Hepatocyte (in vitro differentiated cells): ENCODE measurements at regions not wholly inside any gene's neighbourhood (a gene's known extent, or its start where the extent isn't known, plus 50 kb on each side); places are given as distances from the start of the nearest gene placed in this dataset.

Experiments
- DNase-seq: peaks from one replicate; pipeline ENCODE4 v3.0.0-alpha.2; 2016; ENCODE audit warnings: low spot score
- H2AFZ ChIP-seq: fragments of 200-600 bp; sonication (generic); 2 replicates; pipeline ENCODE4 v1.6.0; 2016; ENCODE audit warnings: antibody characterized with exemption, mild to moderate bottlenecking
- H3K27ac ChIP-seq: fragments of 200-600 bp; sonication (generic); 2 replicates; pipeline ENCODE4 v1.5.1; 2016; ENCODE audit warnings: mild to moderate bottlenecking
- H3K27me3 ChIP-seq: fragments of 200-600 bp; sonication (generic); 2 replicates; pipeline ENCODE4 v1.6.1; 2016
- H3K36me3 ChIP-seq: fragments of 200-600 bp; sonication (generic); replicated peaks from 2 replicates; pipeline ENCODE4 v1.5.1; 2016; ENCODE audit warnings: low read depth; ENCODE audit not compliant: insufficient read depth
- H3K4me1 ChIP-seq: fragments of 200-600 bp; sonication (generic); 2 replicates; pipeline ENCODE4 v1.5.1; 2016; ENCODE audit warnings: mild to moderate bottlenecking, moderate library complexity; ENCODE audit not compliant: insufficient read depth
- H3K4me2 ChIP-seq: fragments of 200-600 bp; sonication (generic); 2 replicates; pipeline ENCODE4 v1.6.0; 2016
- H3K4me3 ChIP-seq: fragments of 200-600 bp; sonication (generic); 2 replicates; pipeline ENCODE4 v1.5.1; 2016; ENCODE audit warnings: mild to moderate bottlenecking
- H3K79me2 ChIP-seq: fragments of 200-600 bp; sonication (generic); 2 replicates; pipeline ENCODE4 v1.6.0; 2017; ENCODE audit warnings: mild to moderate bottlenecking
- H3K9me2 ChIP-seq: fragments of 200-600 bp; sonication (generic); replicated peaks from 2 replicates; pipeline ENCODE4 v1.6.0; 2017; ENCODE audit warnings: mild to moderate bottlenecking; ENCODE audit not compliant: insufficient read depth
- H3K9me3 ChIP-seq: fragments of 200-600 bp; sonication (generic); 2 replicates; pipeline ENCODE4 v1.5.1; 2016; ENCODE audit warnings: low read depth, mild to moderate bottlenecking
- H4K20me1 ChIP-seq: fragments of 200-600 bp; sonication (generic); 2 replicates; pipeline ENCODE4 v1.6.0; 2016; ENCODE audit warnings: mild to moderate bottlenecking; ENCODE audit not compliant: insufficient read depth, poor library complexity, severe bottlenecking
- EZH2 ChIP-seq: fragments of 200-600 bp; sonication (generic); IDR thresholded peaks from 2 replicates; pipeline ENCODE4 v1.6.1; 2016; ENCODE audit warnings: antibody characterized with exemption, mild to moderate bottlenecking, borderline replicate concordance
- EZH2phosphoT487 ChIP-seq: fragments of 200-600 bp; sonication (generic); IDR thresholded peaks from one replicate; pipeline ENCODE4 v1.6.1; 2018; ENCODE audit warnings: antibody characterized with exemption, mild to moderate bottlenecking, low read depth, moderate library complexity; ENCODE audit not compliant: unreplicated experiment, severe bottlenecking
- WGBS: methylation state at CpG from one replicate; pipeline ENCODE4 v1.1.6; 2016; ENCODE audit warnings: low lambda C conversion rate; ENCODE audit errors: missing lambda C conversion rate; 5-methylcytosine and 5-hydroxymethylcytosine counted together
- TF ChIP-seq, protein P1 (sequence below): fragments of 200-600 bp; sonication (generic); IDR thresholded peaks from 2 replicates; pipeline ENCODE4 v1.5.1; 2016; ENCODE audit warnings: antibody characterized with exemption, mild to moderate bottlenecking; ENCODE audit not compliant: poor library complexity

DNA sequence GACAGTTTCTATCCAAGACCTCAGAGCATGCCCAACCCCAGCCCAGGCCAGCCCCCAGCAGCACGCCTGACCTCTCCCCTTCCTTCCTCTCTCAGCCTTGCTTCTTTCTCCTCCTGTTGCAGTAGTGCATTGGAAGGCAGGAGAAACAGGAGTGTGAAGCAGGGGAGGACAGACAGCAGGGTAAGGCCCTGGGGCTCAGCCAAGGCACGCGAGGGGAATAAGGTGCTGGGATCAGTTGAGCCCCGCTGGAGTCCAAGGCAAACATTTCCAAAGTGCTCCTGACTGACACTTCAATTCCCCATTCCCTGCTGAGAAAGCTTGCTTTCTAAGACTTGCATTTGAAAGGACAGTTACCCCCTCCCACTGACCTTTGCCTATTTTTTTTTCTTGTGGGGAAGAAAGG is 73.1 kb upstream of the OLFM4 start:
- Histone ChIP-seq H3K4me1 (no peaks in the 10 kb centered on the region), H4K20me1 (no peaks in the 10 kb centered on the region), H3K9me2 (no peaks in the 10 kb centered on the region), H3K4me3 (no peak overlapping the region), H3K4me2 (no peak overlapping the region), H3K79me2 (no peaks in the 10 kb centered on the region), H2AFZ (no peak overlapping the region), H3K36me3 (no peaks in the 10 kb centered on the region), H3K27me3 (peaks cover 3% of the 10 kb centered on the region), H3K27ac (no peak overlapping the region), H3K9me3 (no peaks in the 10 kb centered on the region)
- no peak for DNase-seq
- WGBS, result 43% methylated on average over 4 of the region's 4 CpGs
- no peak for TF ChIP-seq EZH2phosphoT487
- TF ChIP-seq, protein P1, sequence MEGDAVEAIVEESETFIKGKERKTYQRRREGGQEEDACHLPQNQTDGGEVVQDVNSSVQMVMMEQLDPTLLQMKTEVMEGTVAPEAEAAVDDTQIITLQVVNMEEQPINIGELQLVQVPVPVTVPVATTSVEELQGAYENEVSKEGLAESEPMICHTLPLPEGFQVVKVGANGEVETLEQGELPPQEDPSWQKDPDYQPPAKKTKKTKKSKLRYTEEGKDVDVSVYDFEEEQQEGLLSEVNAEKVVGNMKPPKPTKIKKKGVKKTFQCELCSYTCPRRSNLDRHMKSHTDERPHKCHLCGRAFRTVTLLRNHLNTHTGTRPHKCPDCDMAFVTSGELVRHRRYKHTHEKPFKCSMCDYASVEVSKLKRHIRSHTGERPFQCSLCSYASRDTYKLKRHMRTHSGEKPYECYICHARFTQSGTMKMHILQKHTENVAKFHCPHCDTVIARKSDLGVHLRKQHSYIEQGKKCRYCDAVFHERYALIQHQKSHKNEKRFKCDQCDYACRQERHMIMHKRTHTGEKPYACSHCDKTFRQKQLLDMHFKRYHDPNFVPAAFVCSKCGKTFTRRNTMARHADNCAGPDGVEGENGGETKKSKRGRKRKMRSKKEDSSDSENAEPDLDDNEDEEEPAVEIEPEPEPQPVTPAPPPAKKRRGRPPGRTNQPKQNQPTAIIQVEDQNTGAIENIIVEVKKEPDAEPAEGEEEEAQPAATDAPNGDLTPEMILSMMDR, result no peak
- TF ChIP-seq EZH2, result no peak

DNA sequence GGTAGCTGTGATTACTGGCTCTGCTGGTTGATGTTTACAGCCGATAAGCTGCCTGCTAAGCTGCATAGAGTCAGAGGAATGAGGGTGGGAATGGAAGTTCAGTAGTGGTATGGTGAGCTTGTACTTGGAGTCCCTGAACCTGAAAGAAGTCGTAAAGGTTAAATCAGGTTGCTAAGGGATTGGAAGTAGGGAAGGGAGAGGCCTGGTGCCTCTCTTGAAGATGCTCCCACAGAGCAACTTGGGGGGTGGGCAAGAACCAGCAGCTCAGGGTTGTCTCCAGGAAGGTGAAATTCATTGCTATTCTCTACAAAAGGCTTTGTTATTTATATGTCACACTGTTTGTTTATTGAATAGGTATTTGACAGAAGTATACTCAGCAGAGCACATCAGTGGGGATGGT is 73.8 kb upstream of the OLFM4 start:
- no peak overlapping the region for H3K27ac ChIP-seq
- H2AFZ ChIP-seq, result no peak overlapping the region
- H3K4me1 ChIP-seq, result no peaks in the 10 kb centered on the region
- H3K36me3 ChIP-seq, result no peaks in the 10 kb centered on the region
- H3K9me3 ChIP-seq, result no peaks in the 10 kb centered on the region
- WGBS, result 20% methylated on average over 2 of the region's 2 CpGs
- no peaks in the 10 kb centered on the region for H3K9me2 ChIP-seq
- H4K20me1 ChIP-seq, result no peaks in the 10 kb centered on the region
- H3K27me3 ChIP-seq, result peaks cover 3% of the 10 kb centered on the region
- no peaks in the 10 kb centered on the region for H3K79me2 ChIP-seq
- H3K4me2 ChIP-seq, result no peak overlapping the region
- DNase-seq, result no peak
- TF ChIP-seq EZH2phosphoT487 (no peak), EZH2 (no peak)
- TF ChIP-seq, protein P1, result no peak
- H3K4me3 ChIP-seq, result no peak overlapping the region

DNA sequence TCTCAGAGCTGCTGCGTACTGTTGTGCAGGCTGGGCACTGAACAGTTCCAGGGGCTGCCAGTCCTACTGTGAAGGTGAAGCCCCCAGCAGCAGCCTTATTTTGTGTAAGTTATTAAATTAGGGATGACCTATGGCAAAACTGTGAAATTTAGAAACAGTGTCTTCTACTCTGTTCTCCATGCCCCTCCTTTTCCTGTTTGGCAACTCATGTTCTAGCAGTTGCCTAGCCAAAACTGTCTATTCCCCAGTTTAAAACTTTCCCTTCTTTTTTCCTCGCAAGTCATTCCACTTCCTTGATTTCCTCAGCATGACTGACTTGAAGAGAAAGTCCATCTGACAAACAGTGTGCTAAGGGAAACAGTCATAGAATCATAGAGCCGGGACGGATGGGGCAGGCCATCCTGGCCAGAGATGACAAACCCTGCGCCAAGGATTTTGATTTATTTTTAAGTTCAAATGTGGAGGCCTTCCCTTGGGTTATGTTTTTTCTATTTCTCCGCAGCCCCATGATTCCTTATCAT is 78.1 kb upstream of the OLFM4 start:
- no peak overlapping the region for H3K27ac ChIP-seq
- H2AFZ ChIP-seq, result no peak overlapping the region
- H3K36me3 ChIP-seq, result no peaks in the 10 kb centered on the region
- H3K79me2 ChIP-seq, result no peaks in the 10 kb centered on the region
- WGBS, result 88% methylated on average over 6 of the region's 6 CpGs
- DNase-seq, result no peak
- H4K20me1 ChIP-seq, result no peaks in the 10 kb centered on the region
- H3K4me2 ChIP-seq, result no peak overlapping the region
- H3K27me3 ChIP-seq, result no peaks in the 10 kb centered on the region
- no peaks in the 10 kb centered on the region for H3K4me1 ChIP-seq
- TF ChIP-seq EZH2 (no peak), EZH2phosphoT487 (no peak)
- TF ChIP-seq, protein P1, result no peak
- no peaks in the 10 kb centered on the region for H3K9me2 ChIP-seq
- no peak overlapping the region for H3K4me3 ChIP-seq
- H3K9me3 ChIP-seq, result no peaks in the 10 kb centered on the region

DNA sequence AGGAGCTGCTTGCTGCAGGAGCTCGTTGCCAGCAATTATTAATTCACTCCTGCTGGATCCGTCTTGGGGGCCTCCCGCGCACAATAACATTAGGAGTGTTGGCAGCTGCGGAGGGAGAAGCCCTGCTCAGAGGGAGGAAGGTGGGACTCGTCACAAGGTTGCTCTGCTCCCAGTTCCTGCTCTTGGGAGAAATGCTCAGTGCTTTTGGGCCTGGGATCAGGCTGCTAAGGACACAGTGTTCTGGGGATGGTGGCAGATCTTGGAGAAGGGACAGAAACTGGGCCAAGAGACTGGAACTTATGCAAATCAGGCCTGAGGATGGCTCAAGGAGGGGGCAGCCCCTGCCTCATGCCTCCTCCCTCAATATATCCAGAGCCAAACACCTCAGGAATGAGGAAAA is 78.9 kb upstream of the OLFM4 start:
- Histone ChIP-seq H3K4me2 (no peak overlapping the region), H3K36me3 (no peaks in the 10 kb centered on the region), H3K4me1 (no peaks in the 10 kb centered on the region), H4K20me1 (no peaks in the 10 kb centered on the region), H3K9me2 (no peaks in the 10 kb centered on the region), H3K4me3 (no peak overlapping the region), H3K9me3 (no peaks in the 10 kb centered on the region), H3K27me3 (no peaks in the 10 kb centered on the region), H3K79me2 (no peaks in the 10 kb centered on the region), H3K27ac (no peak overlapping the region), H2AFZ (no peak overlapping the region)
- TF ChIP-seq EZH2, result no peak
- TF ChIP-seq EZH2phosphoT487, result no peak
- TF ChIP-seq, protein P1, result no peak
- DNase-seq, result no peak
- WGBS, result 82% methylated on average over 6 of the region's 6 CpGs
